ENCODE measurements at regions not wholly inside any gene's neighbourhood (a gene's known extent, or its start where the extent isn't known, plus 50 kb on each side); places are given as distances from the start of the nearest gene placed in this dataset.

DNA sequence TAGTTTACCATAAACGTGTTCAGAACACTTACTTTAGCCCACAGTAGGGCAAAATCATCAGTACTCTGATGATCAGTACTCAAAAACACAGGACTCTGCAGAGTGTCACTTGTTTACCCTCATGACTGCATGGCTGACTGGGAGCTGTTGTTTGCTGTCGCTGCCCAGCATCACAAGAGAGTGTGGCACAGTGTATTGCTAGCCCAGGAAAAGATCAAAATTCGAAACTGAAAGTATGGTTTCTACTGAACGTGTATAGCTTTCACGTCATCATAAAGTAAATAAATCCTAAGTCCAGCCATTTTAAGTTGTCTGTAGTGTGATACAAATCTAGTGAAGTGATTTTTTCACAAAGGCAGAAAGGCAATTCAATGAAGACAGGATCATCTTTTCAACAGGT, 184.6 kb downstream of the RAMP3 start:
- Histone ChIP-seq H3K4me1 (no peaks in the 10 kb centered on the region), H3K36me3 (no peaks in the 10 kb centered on the region), H3K9me3 (no peaks in the 10 kb centered on the region), H3K27me3 (peaks cover 0 to 3% of the 10 kb centered on the region in 2 donors), H3K4me3 (no peak overlapping the region), H3K27ac (no peak overlapping the region)
- TF ChIP-seq, protein P1, sequence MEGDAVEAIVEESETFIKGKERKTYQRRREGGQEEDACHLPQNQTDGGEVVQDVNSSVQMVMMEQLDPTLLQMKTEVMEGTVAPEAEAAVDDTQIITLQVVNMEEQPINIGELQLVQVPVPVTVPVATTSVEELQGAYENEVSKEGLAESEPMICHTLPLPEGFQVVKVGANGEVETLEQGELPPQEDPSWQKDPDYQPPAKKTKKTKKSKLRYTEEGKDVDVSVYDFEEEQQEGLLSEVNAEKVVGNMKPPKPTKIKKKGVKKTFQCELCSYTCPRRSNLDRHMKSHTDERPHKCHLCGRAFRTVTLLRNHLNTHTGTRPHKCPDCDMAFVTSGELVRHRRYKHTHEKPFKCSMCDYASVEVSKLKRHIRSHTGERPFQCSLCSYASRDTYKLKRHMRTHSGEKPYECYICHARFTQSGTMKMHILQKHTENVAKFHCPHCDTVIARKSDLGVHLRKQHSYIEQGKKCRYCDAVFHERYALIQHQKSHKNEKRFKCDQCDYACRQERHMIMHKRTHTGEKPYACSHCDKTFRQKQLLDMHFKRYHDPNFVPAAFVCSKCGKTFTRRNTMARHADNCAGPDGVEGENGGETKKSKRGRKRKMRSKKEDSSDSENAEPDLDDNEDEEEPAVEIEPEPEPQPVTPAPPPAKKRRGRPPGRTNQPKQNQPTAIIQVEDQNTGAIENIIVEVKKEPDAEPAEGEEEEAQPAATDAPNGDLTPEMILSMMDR (IDR thresholded peaks at IDR 0.05) = no peak
- no peak for TF ChIP-seq POLR2A (IDR thresholded peaks at IDR 0.05)
- DNase-seq = no peak
- intact Hi-C loops (cut with DNase I; ENCODE audit: low total_unique reads) = no loop called here

DNA sequence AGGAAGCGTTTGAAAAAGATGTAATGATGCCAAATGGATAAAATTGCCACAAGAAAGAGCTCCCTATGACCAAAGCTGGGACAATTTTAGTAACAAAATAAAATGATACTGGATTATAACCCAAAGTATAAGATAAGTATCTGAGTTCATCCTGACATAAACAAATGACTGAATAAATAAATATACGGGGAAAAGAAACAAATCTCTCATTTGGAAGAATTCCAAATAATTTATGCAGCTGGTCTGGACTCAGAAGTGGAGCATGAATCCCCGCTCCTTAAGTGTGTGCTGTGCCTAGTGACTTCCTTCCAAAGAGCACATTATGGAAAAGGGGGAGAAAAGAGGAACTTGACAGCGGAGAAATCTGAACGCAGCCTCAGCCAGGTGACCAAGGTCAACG, 186.2 kb downstream of the RAMP3 start:
- TF ChIP-seq, protein P1 (IDR thresholded peaks at IDR 0.05) = no peak
- no peak for TF ChIP-seq POLR2A (IDR thresholded peaks at IDR 0.05)

DNA sequence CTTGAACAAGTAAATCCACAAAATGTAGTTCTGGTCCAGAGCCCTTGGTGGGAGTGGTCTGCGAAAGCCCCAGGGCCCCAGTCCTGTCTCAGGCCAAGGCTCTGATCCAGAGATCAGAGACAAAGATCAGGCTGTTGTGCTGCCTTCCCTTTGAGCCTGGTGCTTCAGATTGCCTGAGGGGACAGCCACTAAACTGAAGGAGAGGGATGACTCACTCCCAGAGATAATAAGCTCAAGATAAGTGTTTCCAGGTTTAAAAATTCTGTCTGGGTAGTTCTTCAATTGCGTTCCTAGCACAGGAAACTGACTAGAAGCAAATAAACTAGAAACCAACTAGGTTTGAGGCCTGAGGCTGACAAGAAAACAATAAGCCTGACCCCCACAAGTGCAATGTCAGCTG, 190.2 kb downstream of the RAMP3 start:
- Histone ChIP-seq H3K4me3 (no peak overlapping the region), H3K4me1 (no peaks in the 10 kb centered on the region), H3K9me3 (no peaks in the 10 kb centered on the region), H3K27me3 (no peaks in the 10 kb centered on the region), H3K36me3 (no peaks in the 10 kb centered on the region), H3K27ac (no peak overlapping the region)
- no peak for DNase-seq
- TF ChIP-seq POLR2A (IDR thresholded peaks at IDR 0.05) = no peak
- TF ChIP-seq, protein P1 (IDR thresholded peaks at IDR 0.05) = no peak
- intact Hi-C loops (cut with DNase I; ENCODE audit: low total_unique reads) = no loop called here

More for the DNA sequence above, 186.2 kb downstream of the RAMP3 start:
- Histone ChIP-seq H3K36me3 (no peaks in the 10 kb centered on the region), H3K4me1 (no peaks in the 10 kb centered on the region), H3K27me3 (peaks cover 0 to 3% of the 10 kb centered on the region in 2 donors), H3K27ac (no peak overlapping the region), H3K4me3 (no peak overlapping the region), H3K9me3 (no peaks in the 10 kb centered on the region)
- no peak for DNase-seq
- intact Hi-C loops (cut with DNase I; ENCODE audit: low total_unique reads) = no loop called here

DNA sequence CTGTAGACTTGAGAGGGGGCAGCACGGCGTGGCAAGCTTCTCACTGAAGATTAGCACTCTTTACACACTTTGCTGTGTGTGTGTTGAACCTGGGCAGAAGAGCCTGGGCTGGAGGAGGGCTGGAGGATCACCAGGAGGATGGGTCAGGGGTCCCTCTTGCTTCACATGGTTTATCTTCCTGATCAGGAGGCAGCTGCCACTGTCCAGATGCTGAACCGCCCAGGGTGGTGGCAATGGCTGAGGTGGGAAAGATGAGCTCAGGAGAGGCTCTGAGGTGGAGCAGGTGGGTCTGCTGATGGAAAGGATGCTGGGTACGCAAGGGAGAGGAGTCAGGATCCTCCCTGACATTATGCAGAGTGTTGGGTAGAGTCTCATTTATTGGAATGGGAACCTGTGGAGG, 191.5 kb downstream of the RAMP3 start:
- no peak overlapping the region for H3K4me3 ChIP-seq
- no peaks in the 10 kb centered on the region for H3K27me3 ChIP-seq

DNA sequence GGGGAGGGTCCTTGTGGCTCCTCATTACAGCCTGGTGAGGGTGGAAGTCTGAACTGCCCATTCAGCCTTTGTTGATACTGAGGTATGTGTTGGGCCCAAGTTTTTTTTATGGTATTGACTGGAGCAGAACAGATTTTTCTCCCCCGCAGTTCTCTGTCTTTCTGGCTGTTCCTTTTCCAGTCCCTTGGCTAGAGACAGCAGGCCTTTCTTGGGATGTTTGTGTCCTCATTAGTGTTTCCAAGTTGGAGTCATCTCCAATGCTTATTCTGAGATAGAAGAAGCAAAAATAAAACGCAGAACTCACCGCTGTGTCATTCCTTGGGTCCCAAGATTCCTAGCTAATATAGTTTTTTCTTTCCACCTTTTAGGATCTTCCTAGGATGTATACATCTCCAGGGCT, 193.3 kb downstream of the RAMP3 start:
- TF ChIP-seq POLR2A (IDR thresholded peaks at IDR 0.05) = no peak
- intact Hi-C loops (cut with DNase I; ENCODE audit: low total_unique reads) = no loop called here

More for the DNA sequence above, 191.5 kb downstream of the RAMP3 start:
- Histone ChIP-seq H3K9me3 (no peaks in the 10 kb centered on the region), H3K4me1 (no peaks in the 10 kb centered on the region), H3K36me3 (no peaks in the 10 kb centered on the region), H3K27ac (no peak overlapping the region)
- DNase-seq = no peak
- TF ChIP-seq, protein P1 (IDR thresholded peaks at IDR 0.05) = no peak
- TF ChIP-seq POLR2A (IDR thresholded peaks at IDR 0.05) = no peak
- intact Hi-C loops (cut with DNase I; ENCODE audit: low total_unique reads) = no loop called here

DNA sequence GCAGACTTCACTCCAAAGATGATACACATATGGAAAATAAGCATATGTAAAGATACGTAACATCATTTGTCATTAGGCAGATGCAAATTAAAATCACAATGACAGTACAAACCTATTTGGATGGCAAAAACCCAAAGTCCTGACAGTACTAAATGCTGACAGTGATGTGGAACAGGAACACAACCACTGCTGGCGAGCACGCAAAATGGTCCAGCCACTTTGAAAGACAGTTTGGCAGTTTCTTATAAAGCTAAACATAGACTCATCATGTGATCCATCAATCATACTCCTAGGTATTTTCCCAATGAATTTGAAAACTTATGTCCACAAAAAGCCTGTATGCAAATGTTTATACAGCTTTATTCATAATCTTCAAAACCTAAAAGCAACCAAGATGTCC, 200.7 kb downstream of the RAMP3 start:
- Histone ChIP-seq H3K4me3 (no peak overlapping the region), H3K27ac (no peak overlapping the region), H3K9me3 (no peaks in the 10 kb centered on the region), H3K4me1 (no peaks in the 10 kb centered on the region), H3K27me3 (no peaks in the 10 kb centered on the region), H3K36me3 (no peaks in the 10 kb centered on the region)
- TF ChIP-seq, protein P1 (IDR thresholded peaks at IDR 0.05) = no peak
- no peak for TF ChIP-seq POLR2A (IDR thresholded peaks at IDR 0.05)
- no peak for DNase-seq
- intact Hi-C loops (cut with DNase I; ENCODE audit: low total_unique reads) = no loop called here

More for the DNA sequence above, 193.3 kb downstream of the RAMP3 start:
- Histone ChIP-seq H3K27ac (no peak overlapping the region), H3K4me1 (no peaks in the 10 kb centered on the region), H3K36me3 (no peaks in the 10 kb centered on the region), H3K4me3 (no peak overlapping the region), H3K9me3 (no peaks in the 10 kb centered on the region), H3K27me3 (no peaks in the 10 kb centered on the region)
- DNase-seq = no peak

Measured in uterus (tissue), 3 donors.